ENCODE measurements at regions not wholly inside any gene's neighbourhood (a gene's known extent, or its start where the extent isn't known, plus 50 kb on each side); places are given as distances from the start of the nearest gene placed in this dataset.
"Not testable (repeated sequence)": the region's sequence is repeated elsewhere in the genome, so short reads cannot be mapped to it uniquely, and the experiment has no call there.

- intact Hi-C loops (cut with DNase I); DNase-seq: not testable (repeated sequence)
These were observed 68.6 kb upstream of the IZUMO1R start for GRCh38 chr11:94235772-94236171.

GRCh38 chr11:94236416-94236815 lies 68.0 kb upstream of the IZUMO1R start:
- DNase-seq; H3K4me1 ChIP-seq; H3K27ac ChIP-seq; H3K36me3 ChIP-seq; intact Hi-C loops (cut with DNase I); H3K9me3 ChIP-seq; H3K9ac ChIP-seq (ENCODE audit: low read depth in 2 of 2, low read length in 2 of 2); H3K27me3 ChIP-seq; H3K4me3 ChIP-seq: not testable (repeated sequence)

More at GRCh38 chr11:94235772-94236171, 68.6 kb upstream of the IZUMO1R start:
- not testable (repeated sequence) for H3K4me1 ChIP-seq; H3K36me3 ChIP-seq; H3K9me3 ChIP-seq; H3K9ac ChIP-seq (ENCODE audit: low read depth in 2 of 2, low read length in 2 of 2); H3K27me3 ChIP-seq; H3K4me3 ChIP-seq; H3K27ac ChIP-seq

DNA sequence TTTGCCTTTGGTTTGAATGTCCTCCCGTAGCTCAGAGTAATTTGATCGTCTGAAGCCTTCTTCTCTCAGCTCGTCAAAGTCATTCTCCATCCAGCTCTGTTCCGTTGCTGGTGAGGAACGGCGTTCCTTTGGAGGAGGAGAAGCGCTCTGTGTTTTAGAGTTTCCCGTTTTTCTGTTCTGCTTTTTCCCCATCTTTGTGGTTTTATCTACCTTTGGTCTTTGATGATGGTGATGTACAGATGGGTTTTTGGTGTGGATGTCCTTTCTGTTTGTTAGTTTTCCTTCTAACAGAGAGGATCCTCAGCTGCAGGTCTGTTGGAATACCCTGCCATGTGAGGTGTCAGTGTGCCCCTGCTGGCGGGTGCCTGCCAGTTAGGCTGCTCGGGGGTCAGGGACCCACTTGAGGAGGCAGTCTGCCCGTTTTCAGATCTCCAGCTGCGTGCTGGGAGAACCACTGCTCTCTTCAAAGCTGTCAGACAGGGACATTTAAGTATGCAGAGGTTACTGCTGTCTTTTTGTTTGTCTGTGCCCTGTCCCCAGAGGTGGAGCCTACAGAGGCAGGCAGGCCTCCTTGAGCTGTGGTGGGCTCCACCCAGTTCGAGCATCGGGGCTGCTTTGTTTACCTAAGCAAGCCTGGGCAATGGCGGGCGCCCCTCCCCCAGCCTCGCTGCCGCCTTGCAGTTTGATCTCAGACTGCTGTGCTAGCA lies 66.8 kb upstream of the IZUMO1R start:
- H3K27me3 ChIP-seq; H3K4me3 ChIP-seq; H3K4me1 ChIP-seq; H3K36me3 ChIP-seq; H3K27ac ChIP-seq; intact Hi-C loops (cut with DNase I); H3K9ac ChIP-seq (ENCODE audit: low read depth in 2 of 2, low read length in 2 of 2); H3K9me3 ChIP-seq: not testable (repeated sequence)
- peak; percentile 33 for DNase-seq

- peak; percentile 32 for DNase-seq
These were observed 66.1 kb upstream of the IZUMO1R start for GRCh38 chr11:94238154-94238735.

GRCh38 chr11:94238774-94239173 lies 65.6 kb upstream of the IZUMO1R start:
- H3K36me3 ChIP-seq; H3K27ac ChIP-seq; H3K9me3 ChIP-seq; H3K27me3 ChIP-seq; H3K4me3 ChIP-seq; H3K4me1 ChIP-seq; intact Hi-C loops (cut with DNase I); DNase-seq; H3K9ac ChIP-seq (ENCODE audit: low read depth in 2 of 2, low read length in 2 of 2): not testable (repeated sequence)

More at GRCh38 chr11:94238154-94238735, 66.1 kb upstream of the IZUMO1R start:
- H3K27ac ChIP-seq; H3K9ac ChIP-seq (ENCODE audit: low read depth in 2 of 2, low read length in 2 of 2); H3K4me3 ChIP-seq; H3K9me3 ChIP-seq; intact Hi-C loops (cut with DNase I); H3K36me3 ChIP-seq; H3K4me1 ChIP-seq; H3K27me3 ChIP-seq: not testable (repeated sequence)

- Histone ChIP-seq H3K9ac (ENCODE audit: low read depth in 2 of 2, low read length in 2 of 2) (no peak overlapping the region), H3K9me3 (no peaks in the 10 kb centered on the region), H3K36me3 (no peaks in the 10 kb centered on the region), H3K27me3 (no peaks in the 10 kb centered on the region), H3K27ac (no peak overlapping the region), H3K4me1 (no peaks in the 10 kb centered on the region), H3K4me3 (no peak overlapping the region)
- intact Hi-C loops (cut with DNase I), result no loop called here
- TF ChIP-seq CTCF (IDR thresholded peaks at IDR 0.05), result no peak
- DNase-seq, result no peak
These were observed 62.5 kb upstream of the IZUMO1R start for GRCh38 chr11:94241896-94242295.

DNA sequence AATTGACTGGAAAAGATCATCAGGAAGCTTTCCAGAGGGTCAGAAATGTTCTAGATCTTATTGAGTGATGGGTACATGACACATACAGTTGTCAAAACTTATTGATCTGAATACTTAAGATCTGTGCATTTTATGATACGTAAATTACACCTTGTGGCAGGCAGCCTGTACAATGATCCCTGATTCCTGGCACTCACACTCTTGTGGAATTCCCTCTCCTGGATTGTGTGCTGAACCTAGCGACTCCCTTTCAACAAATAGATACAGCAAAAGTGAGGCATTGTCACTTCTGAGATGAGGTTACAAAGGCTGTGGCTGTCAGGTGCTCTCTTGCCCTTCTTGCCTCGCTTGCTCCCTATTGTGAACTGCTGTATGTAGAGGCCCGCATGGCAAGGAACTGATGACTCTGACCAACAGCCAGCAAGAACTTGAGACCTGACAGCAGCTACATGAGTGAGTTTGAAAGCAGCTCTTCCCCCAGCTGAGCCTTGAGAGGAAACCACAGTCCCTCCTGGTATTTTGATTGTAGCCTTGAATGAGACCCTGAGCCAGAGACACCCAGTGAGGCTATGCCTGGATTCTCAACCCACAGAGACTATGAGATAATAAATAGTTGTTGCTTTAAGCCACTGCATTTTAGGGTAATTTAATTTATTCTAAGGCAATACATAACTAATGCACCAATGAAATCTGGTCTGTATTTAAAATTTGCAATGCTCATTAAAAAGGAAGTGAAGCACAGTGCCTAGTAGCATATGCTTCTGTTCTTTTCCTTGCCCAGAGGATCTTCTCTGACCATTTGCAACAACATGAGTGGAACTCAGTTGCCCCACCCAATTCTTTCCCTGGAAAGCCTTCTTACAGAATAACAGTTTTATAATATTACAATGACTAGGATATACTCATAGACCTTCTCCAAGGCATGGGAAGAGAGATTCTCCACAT lies 60.5 kb upstream of the IZUMO1R start:
- H3K9me3 ChIP-seq, result no peaks in the 10 kb centered on the region
- no peaks in the 10 kb centered on the region for H3K4me1 ChIP-seq
- no peak for DNase-seq
- H3K9ac ChIP-seq (ENCODE audit: low read depth in 2 of 2, low read length in 2 of 2), result no peak overlapping the region
- intact Hi-C loops (cut with DNase I), result no loop called here
- TF ChIP-seq CTCF (IDR thresholded peaks at IDR 0.05), result no peak
- no peaks in the 10 kb centered on the region for H3K36me3 ChIP-seq
- H3K4me3 ChIP-seq, result no peak overlapping the region
- H3K27ac ChIP-seq, result no peak overlapping the region
- H3K27me3 ChIP-seq, result no peaks in the 10 kb centered on the region

Measured in colonic mucosa (tissue), 4 donors.